COR-L47 (cell line): ENCODE measurements at regions not wholly inside any gene's neighbourhood (a gene's known extent, or its start where the extent isn't known, plus 50 kb on each side); places are given as distances from the start of the nearest gene placed in this dataset.
"Not testable (repeated sequence)": the region's sequence is repeated elsewhere in the genome, so short reads cannot be mapped to it uniquely, and the experiment has no call there.

Source experiments
- DNase-seq: peaks from one replicate; lab custom pipeline; 2025; lab: John Stamatoyannopoulos, UW

DNA sequence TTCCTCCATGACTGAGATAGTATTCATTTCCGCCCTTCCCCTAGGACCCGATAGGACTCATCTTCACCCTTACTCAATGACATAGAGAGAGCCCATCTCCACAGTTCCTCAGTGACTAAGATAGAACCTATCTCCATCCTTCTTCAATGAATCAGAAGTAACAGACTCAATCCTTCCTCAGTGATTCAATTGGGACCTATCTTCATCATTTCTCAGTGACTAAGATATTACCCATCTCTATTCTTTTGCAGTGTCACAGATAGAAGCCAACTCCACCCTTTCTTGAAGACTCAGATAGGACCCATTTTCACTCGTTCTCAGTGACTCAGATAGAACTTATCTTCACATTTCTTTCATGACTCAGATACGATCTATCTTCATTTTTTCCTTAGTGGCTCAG lies 164.6 kb downstream of the FBXO4 start:
- no peak for DNase-seq

DNA sequence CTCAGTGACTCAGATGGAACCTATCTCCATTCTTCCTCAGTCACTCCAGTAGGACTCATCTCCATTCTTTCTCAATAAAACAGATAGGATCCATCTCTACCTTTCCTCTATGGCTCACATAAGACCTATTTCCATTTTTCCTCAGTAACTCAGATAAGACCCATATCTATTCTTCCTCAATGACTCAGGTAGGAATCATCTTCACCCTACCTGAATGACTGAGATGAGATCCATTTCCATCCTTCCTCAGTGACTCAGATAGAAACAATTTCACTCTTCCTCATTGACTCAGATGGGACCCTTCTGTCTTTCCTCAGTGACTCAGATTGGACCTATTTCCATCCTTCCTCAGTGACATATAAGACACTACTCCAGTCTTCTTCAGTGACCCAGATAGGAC lies 165.1 kb downstream of the FBXO4 start:
- DNase-seq: no peak

DNA sequence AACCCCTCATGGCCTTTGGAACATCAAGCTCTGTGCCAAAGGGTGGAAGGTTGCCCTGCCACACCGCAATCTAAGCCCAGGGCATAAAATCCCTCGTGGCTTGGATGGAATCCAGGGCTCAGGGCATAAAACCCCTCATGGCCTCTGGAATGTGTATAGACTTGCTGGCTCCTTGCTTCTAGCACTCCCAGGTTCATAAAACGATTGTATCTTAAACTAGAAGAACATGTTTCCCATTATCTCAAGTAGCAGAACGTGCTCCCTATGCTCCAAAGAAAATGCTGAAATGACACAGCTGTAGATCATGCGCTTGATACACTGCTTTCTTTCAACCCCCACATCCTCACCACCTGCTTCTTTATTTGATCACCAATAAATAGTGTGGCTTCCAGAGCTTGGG lies 174.8 kb downstream of the FBXO4 start:
- not testable (repeated sequence) for DNase-seq

DNA sequence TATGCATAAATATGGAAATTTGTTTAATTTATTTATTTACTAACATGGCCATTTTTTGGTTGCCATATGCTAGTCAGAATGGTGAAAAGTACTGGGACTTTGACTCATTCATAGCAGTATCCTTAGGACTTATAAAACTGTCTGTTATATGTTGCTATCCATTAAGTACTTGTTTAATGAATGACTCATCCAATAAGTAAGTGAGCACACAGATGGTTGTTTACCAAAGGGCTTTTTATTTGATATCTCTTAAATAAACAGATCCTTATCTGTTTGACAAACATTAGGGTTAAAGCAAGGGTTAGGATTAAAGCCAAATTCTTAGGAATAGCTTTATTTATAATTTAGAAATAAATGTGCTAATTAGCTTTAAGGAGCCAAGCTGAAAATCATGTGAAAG lies 183.4 kb downstream of the FBXO4 start:
- DNase-seq: no peak

DNA sequence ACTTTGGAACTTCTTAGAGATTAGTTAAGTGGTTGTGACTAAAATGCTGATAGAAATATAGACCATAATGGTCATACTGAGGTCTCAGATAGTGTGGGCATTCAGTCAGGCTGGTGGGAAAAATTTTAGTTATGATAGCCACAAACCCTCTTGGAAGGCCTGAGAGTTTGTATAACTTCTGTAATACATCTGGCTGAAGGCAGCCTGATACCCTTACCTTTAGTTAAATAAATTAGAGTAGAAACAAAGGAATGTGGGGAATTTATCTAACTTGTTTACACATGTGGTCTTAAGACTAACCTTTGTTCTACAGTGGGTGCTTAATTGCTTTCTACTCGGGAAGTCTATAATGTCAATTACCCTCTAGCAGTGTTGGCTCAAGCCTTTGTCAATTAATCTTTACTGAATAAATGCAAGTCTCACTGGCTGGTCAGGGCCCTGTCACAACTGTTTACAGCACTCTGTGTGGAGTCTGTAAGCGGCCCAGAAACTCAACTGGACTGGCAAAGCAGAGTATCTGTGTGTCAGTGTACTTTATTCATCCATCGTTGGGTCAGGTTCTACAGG lies 184.0 kb downstream of the FBXO4 start:
- DNase-seq: no peak

DNA sequence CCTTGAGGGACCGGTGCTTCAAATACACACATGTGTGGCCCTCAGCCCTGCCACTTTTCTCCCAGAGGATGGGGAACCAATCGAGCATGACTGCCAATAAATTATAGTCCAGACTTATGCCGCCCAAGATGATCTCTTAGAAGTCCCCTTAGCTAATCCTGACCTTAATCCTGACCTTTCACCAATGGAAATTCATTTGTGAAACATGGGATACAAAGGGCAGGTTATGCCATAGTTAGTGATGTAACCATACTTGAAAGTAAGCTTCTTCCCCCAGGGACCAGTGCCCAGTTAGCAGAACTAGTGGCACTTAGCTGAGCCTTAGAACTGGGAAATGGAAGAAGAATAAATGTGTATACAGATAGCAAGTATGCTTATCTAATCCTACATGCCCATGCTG lies 190.6 kb downstream of the FBXO4 start:
- not testable (repeated sequence) for DNase-seq

DNA sequence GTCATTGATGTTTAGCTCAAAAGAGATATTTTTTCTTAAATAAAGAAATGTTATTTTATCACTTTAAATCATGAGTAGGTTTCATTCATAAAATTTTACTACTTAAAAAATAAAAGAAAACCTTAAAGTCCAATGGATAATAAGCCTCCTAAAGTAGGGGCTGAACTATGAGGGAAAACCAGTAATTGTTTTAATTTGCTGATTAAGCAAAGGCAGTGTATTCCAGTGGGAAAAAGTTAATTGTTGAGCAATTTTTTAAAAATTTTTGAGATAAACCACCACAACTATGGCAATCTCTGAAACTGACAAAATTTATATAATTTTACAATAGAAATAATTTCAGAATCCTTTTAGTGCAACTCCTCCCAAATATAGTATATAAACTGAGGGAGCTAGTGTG lies 195.0 kb downstream of the FBXO4 start:
- DNase-seq: no peak

DNA sequence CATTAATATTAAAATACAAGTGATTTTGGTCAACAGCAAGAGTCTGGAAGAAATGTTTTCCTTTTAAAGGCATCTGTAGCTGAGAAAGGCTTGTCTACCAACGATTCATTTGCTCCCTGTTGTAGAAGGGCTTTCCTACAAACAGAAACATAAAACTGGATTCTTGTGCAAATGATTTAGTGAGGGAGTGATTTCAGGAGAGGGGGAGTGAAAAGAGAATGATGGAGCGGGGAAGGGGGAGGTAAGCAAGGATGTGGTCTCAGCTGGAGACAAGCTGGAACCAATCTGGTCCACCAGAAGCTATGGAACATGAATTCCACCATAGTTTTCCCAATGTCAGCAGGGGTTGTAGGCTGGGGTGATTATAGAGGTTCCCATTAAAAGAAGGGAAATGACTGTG lies 196.3 kb downstream of the FBXO4 start:
- DNase-seq: no peak

DNA sequence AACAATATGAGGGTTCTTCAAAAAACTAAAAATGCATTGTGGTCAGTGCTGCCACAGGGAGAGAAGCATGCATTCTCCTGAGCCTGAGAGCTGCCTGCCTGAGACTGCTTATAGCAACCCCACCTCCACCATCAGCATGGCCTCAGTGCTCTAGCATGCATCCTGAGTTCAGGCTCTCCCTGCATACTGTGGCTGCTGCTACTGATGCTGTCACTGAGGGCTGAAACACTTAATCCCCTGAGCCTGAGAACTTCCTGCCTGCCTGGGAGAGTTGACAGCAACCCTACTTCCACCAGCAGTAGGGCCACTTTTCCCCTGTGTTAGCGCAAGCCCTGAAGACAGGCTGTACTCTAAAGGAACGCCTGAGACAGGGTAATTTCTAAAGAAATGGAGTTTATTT lies 206.0 kb downstream of the FBXO4 start:
- no peak for DNase-seq

DNA sequence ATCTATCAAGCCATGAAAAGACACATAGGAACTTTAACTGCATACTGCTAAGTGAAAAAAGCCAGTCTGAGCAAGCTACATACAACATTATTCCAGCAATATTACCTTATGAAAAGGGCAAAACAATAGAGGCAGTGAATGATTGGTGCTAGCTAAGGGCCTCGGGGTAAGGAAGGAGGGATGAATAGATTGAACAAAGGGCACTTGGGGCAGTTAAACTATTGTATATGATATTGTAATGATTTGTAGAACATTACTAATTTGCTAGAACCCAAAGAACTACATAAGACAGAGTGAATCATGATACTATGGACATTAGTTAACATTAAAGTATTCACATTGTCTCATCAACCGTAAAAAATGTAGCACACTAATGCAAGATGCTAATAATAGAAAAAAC lies 218.3 kb downstream of the FBXO4 start:
- DNase-seq: no peak

DNA sequence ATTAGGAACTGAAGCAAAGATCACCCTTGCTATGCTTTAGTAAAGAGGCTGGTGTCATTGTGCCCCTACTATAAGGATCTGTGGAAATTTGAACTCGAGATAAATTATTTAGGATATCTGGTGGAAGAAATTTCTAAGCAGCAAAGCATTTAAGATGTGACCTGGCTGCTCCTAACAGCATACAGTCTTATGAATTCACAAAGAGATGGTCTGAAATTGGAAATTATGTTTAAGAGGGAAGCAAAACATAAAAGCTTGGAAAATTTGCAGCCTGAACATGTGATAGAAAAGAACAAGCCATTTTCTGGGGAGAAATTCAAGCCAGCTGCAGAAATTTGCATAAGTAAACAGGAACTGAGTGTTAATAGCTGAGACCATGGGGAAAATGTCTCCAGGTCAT lies 223.7 kb downstream of the FBXO4 start:
- no peak for DNase-seq

DNA sequence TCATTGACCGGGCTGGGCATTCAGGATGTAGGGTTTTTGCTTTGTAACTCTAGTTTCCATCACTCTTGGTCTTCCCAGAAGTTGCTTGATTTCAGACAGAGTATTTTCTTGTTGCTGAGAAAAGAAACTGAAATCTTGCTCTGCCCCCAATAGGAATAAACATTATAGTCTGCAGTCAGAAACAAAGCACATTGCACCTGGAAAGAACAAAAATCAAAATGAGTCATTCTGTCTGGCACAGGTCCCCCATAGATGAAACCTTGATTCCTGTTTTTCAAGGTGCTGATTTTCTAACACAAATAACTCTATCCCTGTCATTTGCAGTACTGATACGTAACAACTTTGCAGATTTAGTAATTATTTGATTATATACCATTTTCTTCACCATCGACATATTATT lies 232.1 kb downstream of the FBXO4 start:
- DNase-seq: no peak

DNA sequence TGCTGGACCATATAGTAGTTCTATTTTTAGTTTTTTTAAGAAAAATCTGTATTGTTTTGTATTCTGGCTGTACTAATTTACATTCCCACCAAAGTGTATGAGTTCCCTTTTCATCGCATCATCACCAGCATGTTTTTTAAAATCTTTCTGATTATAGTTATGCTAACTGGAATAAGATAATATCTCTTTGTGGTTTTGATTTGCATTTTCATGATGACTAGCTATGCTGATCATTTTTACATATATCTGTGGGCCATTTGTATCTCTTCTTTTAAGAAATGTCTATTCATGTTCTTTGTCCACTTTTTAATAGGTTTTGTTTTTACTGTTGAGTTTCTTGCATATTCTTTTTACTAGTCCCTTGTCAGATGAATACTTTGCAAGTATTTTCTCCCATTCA lies 238.0 kb downstream of the FBXO4 start:
- no peak for DNase-seq

DNA sequence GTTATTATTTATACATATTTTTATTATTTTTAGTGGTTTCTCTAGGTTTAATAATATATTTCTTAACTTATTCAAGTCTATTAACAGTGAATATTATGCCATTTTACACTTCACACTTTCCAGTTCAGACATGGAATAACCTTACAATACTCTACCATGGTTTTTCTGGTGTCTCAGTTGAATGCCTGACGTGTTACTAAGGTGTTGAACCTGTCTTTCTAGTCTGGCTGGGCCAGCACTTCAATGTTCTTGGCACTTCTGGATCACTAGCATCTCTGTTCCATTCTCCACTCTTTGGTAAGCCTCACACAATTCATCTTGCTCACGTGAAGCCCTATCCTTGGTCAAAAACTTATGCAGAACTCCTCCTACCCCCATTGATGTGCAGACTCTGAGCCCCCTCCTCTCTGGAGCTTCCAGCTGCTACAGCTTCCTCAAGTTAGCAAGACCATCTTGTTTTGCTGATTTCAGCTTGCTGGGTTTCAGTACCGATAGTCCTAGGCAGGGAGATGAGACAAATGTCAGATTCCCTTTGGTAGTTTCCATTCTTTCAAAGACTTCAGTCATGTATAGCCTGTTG lies 243.1 kb downstream of the FBXO4 start:
- no peak for DNase-seq

DNA sequence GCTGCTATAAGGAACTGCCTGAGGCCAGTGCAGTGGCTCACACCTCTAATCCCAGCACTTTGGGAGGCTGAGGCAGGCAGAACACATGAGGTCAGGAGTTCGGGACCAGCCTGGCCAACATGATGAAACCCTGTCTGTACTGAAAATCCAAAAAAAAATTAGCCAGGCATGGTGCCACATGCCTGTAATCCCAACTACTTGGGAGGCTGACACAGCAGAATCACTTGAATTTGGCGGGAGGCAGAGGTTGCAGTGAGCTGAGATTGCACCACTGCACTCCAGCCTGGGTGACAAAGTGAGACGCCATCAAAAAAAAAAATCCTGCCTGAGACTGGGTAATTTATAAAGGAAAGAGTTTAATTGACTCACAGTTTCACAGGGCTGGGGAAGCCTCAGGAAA lies 247.1 kb upstream of the GHR start:
- not testable (repeated sequence) for DNase-seq

DNA sequence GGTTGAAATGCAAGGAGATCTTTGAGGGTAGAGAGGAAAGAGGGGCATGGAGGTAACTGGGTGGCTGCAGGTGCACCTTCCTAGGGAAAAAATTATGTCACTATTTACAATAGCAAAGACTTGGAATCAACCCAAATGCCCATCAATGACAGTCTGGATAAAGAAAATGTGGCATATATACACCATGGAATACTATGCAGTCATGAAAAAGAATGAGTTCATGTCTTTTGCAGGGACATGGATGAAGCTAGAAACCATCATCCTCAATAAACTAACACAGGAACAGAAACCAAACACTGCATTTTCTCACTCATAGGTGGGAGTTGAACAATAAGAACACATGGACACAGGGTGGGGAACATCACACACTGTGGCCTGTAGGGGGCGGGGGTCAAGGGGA lies 243.4 kb upstream of the GHR start:
- not testable (repeated sequence) for DNase-seq

DNA sequence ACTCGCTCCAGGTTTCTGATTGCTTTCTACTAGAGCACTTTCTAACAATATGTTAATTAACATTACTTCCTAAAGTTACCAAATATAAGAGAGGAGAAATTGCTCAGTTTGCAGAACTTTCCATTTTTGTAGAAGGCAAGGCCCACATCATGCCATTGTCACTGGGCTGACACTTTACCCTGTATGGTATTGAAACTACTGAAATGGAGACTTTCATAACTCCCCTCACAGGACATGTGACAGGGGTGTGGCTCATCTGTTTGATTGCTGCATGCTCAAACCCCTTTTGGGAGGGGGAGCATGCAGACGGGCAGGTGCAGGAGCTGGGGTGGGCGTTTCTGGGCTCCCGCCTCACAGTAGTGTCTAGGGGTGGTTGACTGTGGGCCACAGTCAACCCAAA lies 206.3 kb upstream of the GHR start:
- no peak for DNase-seq

DNA sequence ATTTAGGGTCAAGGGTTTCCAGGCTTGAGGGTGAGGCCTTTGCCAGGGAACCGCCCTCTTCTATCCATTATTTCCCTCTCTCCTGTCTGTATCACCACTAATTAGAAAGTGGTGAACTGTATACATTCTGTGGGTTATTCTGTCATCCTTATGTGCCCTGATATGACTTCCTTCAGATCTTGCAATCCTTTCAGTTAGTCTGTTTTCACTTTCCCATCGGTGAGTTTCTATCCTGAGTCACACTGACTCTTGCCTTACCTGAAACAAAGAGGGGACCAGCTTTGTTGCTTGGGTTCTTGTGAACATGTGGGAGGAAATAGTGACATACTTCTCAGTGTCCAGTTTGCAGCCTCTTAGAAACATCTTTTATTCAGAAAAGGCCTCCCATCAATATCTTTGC lies 205.4 kb upstream of the GHR start:
- DNase-seq: no peak

DNA sequence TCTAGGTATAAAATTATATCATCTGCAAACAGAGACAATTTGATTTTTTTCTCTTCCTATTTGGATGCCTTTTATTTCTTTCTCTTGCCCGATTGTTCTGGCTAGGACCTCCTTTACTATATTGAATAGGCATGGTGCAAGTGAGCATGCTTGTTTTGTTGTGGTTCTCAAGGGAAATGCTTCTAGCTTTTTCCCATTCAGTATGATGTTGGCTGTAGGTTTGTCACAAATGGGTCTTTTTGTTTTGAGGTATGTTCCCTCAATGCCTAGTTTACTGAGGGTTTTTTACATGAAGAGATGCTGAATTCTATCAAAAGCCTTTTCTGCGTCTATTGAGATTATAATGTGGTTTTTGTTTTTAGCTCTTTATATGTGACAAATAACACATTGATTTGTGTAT lies 198.2 kb upstream of the GHR start:
- no peak for DNase-seq

DNA sequence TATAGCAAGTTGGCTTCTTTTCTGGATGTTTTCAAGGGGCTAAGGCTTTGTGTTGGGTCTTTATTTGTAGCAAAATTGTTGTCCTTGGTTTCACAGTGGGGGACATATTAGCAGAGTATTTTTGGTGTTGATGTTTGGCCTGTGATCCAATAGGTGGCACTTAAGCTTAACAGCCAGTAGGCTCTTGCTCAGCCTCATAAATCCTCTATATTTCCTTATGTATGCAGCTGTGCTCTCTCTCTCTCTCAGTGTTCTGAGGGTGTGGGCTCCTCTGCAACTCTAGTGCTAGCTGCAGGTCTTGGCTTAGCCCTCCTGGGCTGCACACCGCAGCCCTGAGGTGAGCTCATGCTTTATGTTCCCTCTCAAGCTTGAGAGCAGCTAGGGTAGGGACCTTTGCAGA lies 195.0 kb upstream of the GHR start:
- no peak for DNase-seq

DNA sequence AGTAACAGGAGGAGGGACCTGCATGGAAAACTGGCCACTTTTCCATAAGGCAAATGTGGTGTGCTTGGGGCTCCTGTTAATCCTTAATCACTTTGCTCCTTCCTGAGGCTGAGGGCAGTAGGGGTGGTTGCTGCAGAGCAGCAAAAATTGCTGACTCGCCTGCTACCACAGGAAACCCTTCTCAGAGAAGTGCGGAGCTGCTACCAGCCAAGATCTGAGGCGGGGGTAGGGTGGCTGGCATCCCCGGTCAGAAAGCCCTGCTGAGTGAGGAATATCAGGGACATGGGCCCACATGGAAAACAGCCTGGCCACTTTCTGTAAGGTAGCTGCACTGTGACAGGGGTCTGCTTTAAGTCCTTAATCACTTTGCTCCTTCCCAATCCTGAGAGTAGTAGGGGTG lies 192.4 kb upstream of the GHR start:
- DNase-seq: no peak

DNA sequence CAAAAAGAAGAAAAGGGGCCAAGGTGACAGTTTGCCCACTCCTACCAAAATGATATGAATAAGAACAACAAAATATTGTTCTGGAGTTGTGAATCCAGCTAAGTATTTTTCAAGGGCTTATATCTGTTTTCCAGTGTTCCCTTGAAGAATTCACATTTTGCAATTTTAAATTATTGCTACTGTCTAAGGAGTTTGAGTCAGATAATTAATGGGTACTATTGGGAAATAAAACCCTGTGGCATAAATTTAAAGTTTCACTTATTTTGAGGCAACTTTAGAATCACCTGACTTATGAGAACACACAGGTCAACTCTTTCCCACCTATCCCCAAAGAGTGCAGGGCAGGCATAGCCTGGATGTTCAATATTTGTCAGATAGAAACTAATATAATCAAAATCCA lies 188.0 kb upstream of the GHR start:
- no peak for DNase-seq

DNA sequence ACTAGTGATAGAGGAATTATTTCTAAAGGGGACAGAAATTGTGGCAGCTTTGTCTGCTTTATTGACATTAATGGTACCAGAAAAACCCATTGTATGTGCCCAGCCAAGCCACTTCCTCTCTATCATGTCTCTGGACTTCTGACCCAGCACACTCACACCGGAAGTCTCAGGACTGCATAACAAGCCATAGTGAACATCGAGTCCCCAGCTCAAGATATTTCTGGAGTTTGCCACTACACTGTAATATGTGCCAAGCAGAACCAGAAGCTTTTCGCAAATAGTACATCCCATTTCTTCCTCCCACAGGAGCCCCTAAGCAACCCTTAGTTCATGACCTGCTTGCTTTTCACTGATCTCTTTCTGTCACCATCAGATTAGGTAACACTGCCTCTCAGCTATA lies 187.4 kb upstream of the GHR start:
- no peak for DNase-seq

DNA sequence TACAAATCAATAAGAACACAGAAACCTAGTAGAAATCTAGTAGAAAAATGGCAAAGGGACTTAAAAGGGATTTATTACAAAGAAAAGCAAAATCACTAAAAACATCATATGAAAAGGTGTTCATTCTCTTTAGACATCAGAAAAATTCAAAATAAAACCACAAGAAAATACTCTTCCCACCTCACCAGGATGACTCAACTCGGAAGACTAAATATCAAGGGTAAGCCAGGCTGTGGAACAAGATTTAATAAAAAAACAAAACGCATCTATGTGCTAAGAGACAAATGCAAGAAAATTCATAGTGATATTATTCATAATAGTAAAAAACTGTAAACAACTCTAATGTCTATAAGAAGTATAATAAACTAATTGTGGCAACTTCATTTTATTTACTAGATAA lies 181.6 kb upstream of the GHR start:
- DNase-seq: no peak

DNA sequence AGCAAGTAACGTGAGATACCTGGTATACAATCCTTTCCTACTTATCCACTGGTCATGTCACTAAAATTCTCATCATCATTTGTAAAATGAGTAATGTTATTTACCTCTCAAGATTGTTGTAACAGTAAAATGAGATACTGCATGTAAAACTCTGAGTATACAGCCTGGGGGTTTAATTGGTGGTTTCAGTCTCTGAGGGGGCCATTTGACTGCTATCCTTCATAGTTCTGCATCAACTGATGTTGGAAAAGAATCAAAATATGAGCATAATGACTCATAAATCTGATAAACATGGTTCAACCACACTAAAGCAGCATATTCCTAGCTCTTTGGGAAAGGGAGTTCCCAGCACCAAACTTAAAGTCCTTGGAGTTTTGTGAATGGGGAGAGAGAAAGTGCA lies 181.0 kb upstream of the GHR start:
- no peak for DNase-seq
